AG09309 (cell line): ENCODE measurements at regions not wholly inside any gene's neighbourhood (a gene's known extent, or its start where the extent isn't known, plus 50 kb on each side); places are given as distances from the start of the nearest gene placed in this dataset.

ENCODE experiments used
- DNase-seq: peaks from one replicate; pipeline ENCODE4 v3.0.0-alpha.2; 2010; ENCODE audit warnings: low read depth
- H3K4me3 ChIP-seq: 2 replicates; pipeline ENCODE4 v1.5.1; 2011; ENCODE audit warnings: mild to moderate bottlenecking, low read depth, low read length, moderate library complexity; ENCODE audit not compliant: control insufficient read depth
- CTCF ChIP-seq: IDR thresholded peaks from 2 replicates; pipeline ENCODE4 v1.5.1; 2011; ENCODE audit warnings: mild to moderate bottlenecking, low read depth, low read length, inconsistent platforms; ENCODE audit not compliant: insufficient read depth, control insufficient read depth; ENCODE audit errors: missing control alignments

- no peak for TF ChIP-seq CTCF
- DNase-seq: no peak
Measured at GRCh38 chr7:86920154-86920553, 139.3 kb downstream of the ELAPOR2 start.

GRCh38 chr7:86918245-86918644, 141.2 kb downstream of the ELAPOR2 start:
- no peak for TF ChIP-seq CTCF

More at GRCh38 chr7:86920154-86920553, 139.3 kb downstream of the ELAPOR2 start:
- H3K4me3 ChIP-seq: no peak overlapping the region

GRCh38 chr7:86916277-86916825, 143.1 kb downstream of the ELAPOR2 start:
- no peak overlapping the region for H3K4me3 ChIP-seq
- no peak for DNase-seq
- no peak for TF ChIP-seq CTCF

More at GRCh38 chr7:86918245-86918644, 141.2 kb downstream of the ELAPOR2 start:
- no peak for DNase-seq
- H3K4me3 ChIP-seq: no peak overlapping the region

- DNase-seq: no peak
- peak; percentile 35 for TF ChIP-seq CTCF
- no peak overlapping the region for H3K4me3 ChIP-seq
Measured at GRCh38 chr7:86914551-86914950, 144.9 kb downstream of the ELAPOR2 start.
